Small intestine (tissue), 7 donors: ENCODE measurements at regions not wholly inside any gene's neighbourhood (a gene's known extent, or its start where the extent isn't known, plus 50 kb on each side); places are given as distances from the start of the nearest gene placed in this dataset.

Experiments
- DNase-seq, 2 donors: peaks; one replicate each; pipeline versions ENCODE4 v3.0.0 to v3.0.0-alpha.2; 2013
- FAIRE-seq: peaks from 2 replicates; lab custom pipeline; 2012; peaks lifted over from hg19 to GRCh38; lab: Jason Lieb, UNC
- H3K27ac ChIP-seq, 3 donors: one replicate each; pipeline ENCODE4 v1.5.1; 2013; ENCODE audit warnings: low read length in 2 of 3, mild to moderate bottlenecking in 2 of 3, control low read depth in 1 of 3, inconsistent platforms in 1 of 3, low read depth in 1 of 3, moderate library complexity in 1 of 3
- H3K27me3 ChIP-seq, 3 donors: one replicate each; pipeline ENCODE4 v1.6.1; 2013; ENCODE audit warnings: low read length in 3 of 3, inconsistent platforms in 1 of 3; ENCODE audit not compliant: control insufficient read depth in 3 of 3, insufficient read depth in 3 of 3
- H3K36me3 ChIP-seq, 3 donors: one replicate each; pipeline ENCODE4 v1.6.1; 2013; ENCODE audit warnings: low read length in 3 of 3, inconsistent platforms in 1 of 3, low read depth in 1 of 3, mild to moderate bottlenecking in 1 of 3, moderate library complexity in 1 of 3; ENCODE audit not compliant: control insufficient read depth in 3 of 3, insufficient read depth in 2 of 3
- H3K4me1 ChIP-seq, 3 donors: one replicate each; pipeline ENCODE4 v1.6.1; 2013; ENCODE audit warnings: low read length in 2 of 3, inconsistent platforms in 1 of 3, low read depth in 1 of 3, mild to moderate bottlenecking in 1 of 3, moderate library complexity in 1 of 3; ENCODE audit not compliant: control insufficient read depth in 3 of 3, insufficient read depth in 2 of 3
- H3K4me3 ChIP-seq, 3 donors: one replicate each; pipeline ENCODE4 v1.5.1; 2013; ENCODE audit warnings: low read length in 3 of 3, control low read depth in 1 of 3, inconsistent platforms in 1 of 3, low read depth in 1 of 3, mild to moderate bottlenecking in 1 of 3, moderate library complexity in 1 of 3
- H3K9me3 ChIP-seq, 2 donors: one replicate each; pipeline ENCODE4 v1.6.1; 2013; ENCODE audit warnings: low read depth in 1 of 2, low read length in 1 of 2; ENCODE audit not compliant: control insufficient read depth in 2 of 2, insufficient read depth in 1 of 2
- WGBS, 3 donors: extraction: QIAGEN DNeasy Blood & Tissue Kit; methylation state at CpG; one replicate each; pipeline ENCODE4 v1.1.7; 2013; 5-methylcytosine and 5-hydroxymethylcytosine counted together
- donor health status: healthy with polysubstance abuse.
- donor health status: control.
- donor health status: control.
- donor health status: Bipolar disorder and iron deficiency.
- donor health status: healthy.

GRCh38 chr2:144304202-144304601 is 215.7 kb downstream of the ZEB2 start:
- FAIRE-seq (no peak), DNase-seq (no peak)
- Histone ChIP-seq H3K27me3 (no peaks in the 10 kb centered on the region), H3K27ac (no peak overlapping the region), H3K4me1 (peaks cover 0 to 2% (median 0%) of the 10 kb centered on the region in 3 donors), H3K36me3 (no peaks in the 10 kb centered on the region), H3K4me3 (no peak overlapping the region), H3K9me3 (no peaks in the 10 kb centered on the region)
- 86 to 91% (median 86%) methylated on average over 1 of the region's 1 CpG for WGBS, 3 donors

DNA sequence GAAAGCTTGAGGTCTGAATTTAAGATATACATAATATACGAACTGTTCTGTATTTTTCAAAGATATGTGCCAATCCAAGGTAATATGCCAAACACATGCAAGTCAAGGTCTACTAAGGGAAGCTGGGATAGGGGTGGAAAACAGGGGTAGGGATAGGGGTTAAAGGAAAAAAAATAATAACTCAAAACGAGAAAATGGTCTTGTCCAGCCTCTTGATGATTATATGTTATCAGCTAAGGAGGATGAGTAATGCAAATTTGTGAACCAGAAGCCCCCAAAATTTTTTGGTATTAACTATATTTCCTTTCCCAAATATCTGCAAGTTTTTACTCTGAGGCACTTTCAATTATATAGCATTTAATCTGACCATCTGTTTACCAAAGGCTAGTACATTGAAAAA is 219.3 kb downstream of the ZEB2 start:
- Histone ChIP-seq H3K27ac (no peak overlapping the region), H3K4me3 (no peak overlapping the region), H3K4me1 (peaks cover 0 to 2% (median 0%) of the 10 kb centered on the region in 3 donors), H3K36me3 (no peaks in the 10 kb centered on the region), H3K9me3 (peaks cover 0 to 3% of the 10 kb centered on the region in 2 donors), H3K27me3 (no peaks in the 10 kb centered on the region)
- FAIRE-seq (no peak), DNase-seq (no peak)
- 67 to 85% (median 82%) methylated on average over 2 of the region's 2 CpGs for WGBS, 3 donors

DNA sequence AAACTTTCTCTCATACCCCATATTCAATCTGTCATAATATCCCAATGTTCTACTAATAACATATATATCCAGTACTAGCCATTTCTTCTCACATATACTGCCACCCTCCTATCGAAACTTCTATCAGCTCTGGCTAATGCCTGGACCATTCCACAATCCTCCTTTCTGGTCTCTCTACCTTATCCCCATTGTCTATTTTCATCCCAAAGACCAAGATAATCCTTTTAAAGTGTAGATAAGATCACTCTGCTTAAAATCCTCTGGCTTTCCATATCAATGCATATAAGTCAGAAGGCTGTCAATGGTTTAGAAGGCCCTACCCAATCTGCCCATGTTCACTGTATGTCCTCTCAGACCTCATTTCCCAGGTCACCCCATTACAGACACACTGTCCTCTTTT is 229.6 kb downstream of the ZEB2 start:
- H3K27ac ChIP-seq: no peak overlapping the region
- no peaks in the 10 kb centered on the region for H3K9me3 ChIP-seq
- H3K4me1 ChIP-seq: no peaks in the 10 kb centered on the region
- no peaks in the 10 kb centered on the region for H3K36me3 ChIP-seq
- no peak for DNase-seq
- no peaks in the 10 kb centered on the region for H3K27me3 ChIP-seq
- H3K4me3 ChIP-seq: no peak overlapping the region
- FAIRE-seq: no peak
- 88 to 97% (median 95%) methylated on average over 1 of the region's 1 CpG for WGBS, 3 donors

DNA sequence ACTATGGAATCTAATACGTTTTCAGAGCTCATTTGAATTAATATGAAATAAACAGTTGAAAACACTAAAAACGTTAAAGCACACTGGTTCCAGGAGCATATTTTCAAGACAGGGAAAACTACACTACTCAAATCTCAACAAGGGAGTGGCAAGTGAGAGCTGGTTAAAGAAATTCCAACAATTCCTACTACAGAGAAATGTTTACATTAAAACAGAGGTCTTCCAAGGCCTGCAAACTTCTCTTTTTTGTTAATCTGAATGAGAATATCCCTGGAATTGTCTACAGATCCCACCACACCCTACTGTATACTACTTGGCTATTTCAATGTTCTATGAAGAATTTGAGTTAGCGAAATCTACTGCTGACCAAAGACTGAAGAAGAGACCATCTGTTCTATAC is 231.5 kb downstream of the ZEB2 start:
- Histone ChIP-seq H3K36me3 (no peaks in the 10 kb centered on the region), H3K4me3 (no peak overlapping the region), H3K27ac (no peak overlapping the region), H3K9me3 (no peaks in the 10 kb centered on the region), H3K4me1 (no peaks in the 10 kb centered on the region), H3K27me3 (no peaks in the 10 kb centered on the region)
- DNase-seq (no peak), FAIRE-seq (no peak)
- 79 to 90% (median 87%) methylated on average over 3 of the region's 3 CpGs for WGBS, 3 donors

DNA sequence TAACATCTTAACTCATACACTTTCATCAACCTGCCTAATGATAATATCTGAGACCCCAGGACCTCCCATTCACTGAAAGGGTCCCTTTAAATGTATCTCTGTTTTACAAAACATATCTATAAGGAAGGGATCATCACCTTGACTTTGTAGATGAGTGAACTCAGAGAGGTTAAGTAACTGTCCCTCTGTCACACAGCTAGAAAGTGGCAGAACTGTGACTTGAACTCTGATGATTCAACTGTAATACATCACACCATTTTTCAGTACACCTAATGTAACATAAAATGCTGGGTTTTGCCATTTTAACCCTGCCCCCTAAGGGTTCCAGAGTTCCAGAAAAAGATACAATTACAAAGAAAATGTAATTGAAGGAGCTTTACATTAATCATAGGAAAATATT is 234.6 kb downstream of the ZEB2 start:
- DNase-seq (no peak), FAIRE-seq (no peak)
- Histone ChIP-seq H3K4me3 (no peak overlapping the region), H3K4me1 (no peaks in the 10 kb centered on the region), H3K27ac (no peak overlapping the region), H3K9me3 (no peaks in the 10 kb centered on the region), H3K27me3 (no peaks in the 10 kb centered on the region), H3K36me3 (no peaks in the 10 kb centered on the region)

DNA sequence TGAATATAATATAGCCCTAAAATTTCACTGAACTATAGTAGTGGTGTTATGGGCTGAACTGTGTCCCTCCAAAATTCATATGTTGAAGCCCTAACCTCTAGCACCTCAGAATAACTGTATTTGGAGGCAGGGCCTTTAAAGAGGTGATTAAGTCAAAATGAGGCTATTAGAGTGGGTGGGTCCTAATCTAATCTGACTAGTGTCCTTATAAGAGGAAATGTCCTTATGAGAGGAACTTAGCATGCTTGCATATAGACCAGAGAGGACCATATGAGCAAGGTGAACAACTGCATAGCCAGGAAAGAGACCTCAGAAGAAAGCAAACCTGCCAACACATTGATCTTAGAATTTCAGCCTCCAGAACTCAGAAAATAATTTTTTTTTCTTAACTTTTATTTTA is 238.4 kb downstream of the ZEB2 start:
- Histone ChIP-seq H3K36me3 (no peaks in the 10 kb centered on the region), H3K4me3 (no peak overlapping the region), H3K4me1 (no peaks in the 10 kb centered on the region), H3K27ac (no peak overlapping the region), H3K27me3 (no peaks in the 10 kb centered on the region), H3K9me3 (no peaks in the 10 kb centered on the region)
- no peak for FAIRE-seq
- DNase-seq: no peak

- no peaks in the 10 kb centered on the region for H3K4me1 ChIP-seq
- H3K36me3 ChIP-seq: no peaks in the 10 kb centered on the region
- no peaks in the 10 kb centered on the region for H3K9me3 ChIP-seq
- no peak overlapping the region for H3K27ac ChIP-seq
- 83 to 88% (median 85%) methylated on average over 2 of the region's 2 CpGs for WGBS, 3 donors
- H3K4me3 ChIP-seq: no peak overlapping the region
- FAIRE-seq (no peak), DNase-seq (no peak)
- no peaks in the 10 kb centered on the region for H3K27me3 ChIP-seq
These were observed 239.9 kb downstream of the ZEB2 start for GRCh38 chr2:144280009-144280408.

- no peak overlapping the region for H3K4me3 ChIP-seq
- H3K4me1 ChIP-seq: no peaks in the 10 kb centered on the region
- H3K27ac ChIP-seq: no peak overlapping the region
- H3K9me3 ChIP-seq: no peaks in the 10 kb centered on the region
- 72 to 97% (median 96%) methylated on average over 3 of the region's 3 CpGs for WGBS, 3 donors
- H3K36me3 ChIP-seq: no peaks in the 10 kb centered on the region
- no peak for DNase-seq
- H3K27me3 ChIP-seq: no peaks in the 10 kb centered on the region
- FAIRE-seq: no peak
These were observed 240.8 kb downstream of the ZEB2 start for GRCh38 chr2:144279165-144279564.

GRCh38 chr2:144277622-144278354 is 242.1 kb downstream of the ZEB2 start:
- Histone ChIP-seq H3K4me3 (no peak overlapping the region), H3K27me3 (no peaks in the 10 kb centered on the region), H3K9me3 (no peaks in the 10 kb centered on the region), H3K27ac (no peak overlapping the region), H3K36me3 (no peaks in the 10 kb centered on the region), H3K4me1 (no peaks in the 10 kb centered on the region)
- no peak for FAIRE-seq
- DNase-seq: no peak
- WGBS, 3 donors: 84 to 91% (median 91%) methylated on average over 2 of the region's 2 CpGs
